DOHH2 (cell line): ENCODE measurements at regions not wholly inside any gene's neighbourhood (a gene's known extent, or its start where the extent isn't known, plus 50 kb on each side); places are given as distances from the start of the nearest gene placed in this dataset.

Experiments used
- H3F3A ChIP-seq: fragments of 200-600 bp; sonication (generic), shearing (Covaris generic); 2 replicates; pipeline ENCODE4 v1.6.0; 2016; ENCODE audit warnings: antibody characterized with exemption, mild to moderate bottlenecking; ENCODE audit not compliant: control insufficient read depth, insufficient read depth
- H3K27ac ChIP-seq: fragments of 200-600 bp; sonication (generic); 2 replicates; pipeline ENCODE4 v1.5.1; 2014; ENCODE audit warnings: low read depth, mild to moderate bottlenecking, low read length, moderate library complexity
- H3K27me3 ChIP-seq: fragments of 200-600 bp; sonication (generic); 2 replicates; pipeline ENCODE4 v1.6.1; 2014; ENCODE audit warnings: mild to moderate bottlenecking, low read length, mixed read lengths; ENCODE audit not compliant: control insufficient read depth
- H3K36me3 ChIP-seq: fragments of 200-600 bp; sonication (generic); 2 replicates; pipeline ENCODE4 v1.6.1; 2014; ENCODE audit warnings: mild to moderate bottlenecking, low read length, moderate library complexity, mixed read lengths; ENCODE audit not compliant: control insufficient read depth
- H3K4me1 ChIP-seq: fragments of 200-600 bp; sonication (generic); 2 replicates; pipeline ENCODE4 v1.6.1; 2014; ENCODE audit warnings: mild to moderate bottlenecking, low read length, mixed read lengths; ENCODE audit not compliant: control insufficient read depth
- H3K4me2 ChIP-seq: fragments of 200-600 bp; sonication (generic); 2 replicates; pipeline ENCODE4 v1.6.0; 2014; ENCODE audit warnings: mild to moderate bottlenecking, low read length, moderate library complexity
- H3K4me3 ChIP-seq: fragments of 200-600 bp; sonication (generic); 2 replicates; pipeline ENCODE4 v1.5.1; 2014; ENCODE audit warnings: mild to moderate bottlenecking, low read length, mixed read lengths
- H3K79me2 ChIP-seq: fragments of 200-600 bp; sonication (generic); 2 replicates; pipeline ENCODE4 v1.6.1; 2014; ENCODE audit warnings: mild to moderate bottlenecking, low read length, mixed read lengths; ENCODE audit not compliant: control insufficient read depth
- H3K9me2 ChIP-seq: fragments of 200-600 bp; sonication (generic); replicated peaks from 2 replicates; pipeline ENCODE4 v1.6.1; 2014; ENCODE audit warnings: mild to moderate bottlenecking, low read length, mixed read lengths; ENCODE audit not compliant: control insufficient read depth
- H3K9me3 ChIP-seq: fragments of 200-600 bp; sonication (generic); 2 replicates; pipeline ENCODE4 v1.6.1; 2014; ENCODE audit warnings: antibody characterized with exemption, low read length, mixed read lengths; ENCODE audit not compliant: control insufficient read depth, insufficient read depth
- H4K20me1 ChIP-seq: fragments of 200-600 bp; sonication (generic); 2 replicates; pipeline ENCODE4 v1.6.0; 2014; ENCODE audit warnings: low read depth, mild to moderate bottlenecking, antibody characterized with exemption, low read length, moderate library complexity; ENCODE audit not compliant: control insufficient read depth, insufficient read depth
- CTCF ChIP-seq: fragments of 200-600 bp; sonication (generic); IDR thresholded peaks from one replicate; pipeline ENCODE4 v1.5.1; 2014; ENCODE audit warnings: antibody characterized with exemption, mild to moderate bottlenecking, low read depth, low read length; ENCODE audit not compliant: poor library complexity, severe bottlenecking
- EZH2phosphoT487 ChIP-seq: fragments of 200-600 bp; sonication (generic); IDR thresholded peaks from 2 replicates; pipeline ENCODE4 v1.6.1; 2017; ENCODE audit warnings: borderline replicate concordance, mild to moderate bottlenecking, antibody characterized with exemption, low read length, moderate library complexity, mixed read lengths

GRCh38 chr10:108598831-108599230 is 1324.5 kb downstream of the XPNPEP1 start:
- Histone ChIP-seq H3K4me2 (no peak overlapping the region), H3F3A (no peaks in the 10 kb centered on the region), H3K27ac (no peak overlapping the region), H3K27me3 (no peaks in the 10 kb centered on the region), H4K20me1 (no peaks in the 10 kb centered on the region), H3K9me2 (no peaks in the 10 kb centered on the region), H3K36me3 (no peaks in the 10 kb centered on the region), H3K9me3 (no peaks in the 10 kb centered on the region), H3K79me2 (no peaks in the 10 kb centered on the region), H3K4me1 (no peaks in the 10 kb centered on the region), H3K4me3 (no peak overlapping the region)
- TF ChIP-seq CTCF (no peak), EZH2phosphoT487 (no peak)

- Histone ChIP-seq H3K9me3 (no peaks in the 10 kb centered on the region), H3K27me3 (no peaks in the 10 kb centered on the region), H3K4me3 (no peak overlapping the region), H4K20me1 (no peaks in the 10 kb centered on the region), H3K79me2 (no peaks in the 10 kb centered on the region), H3K36me3 (no peaks in the 10 kb centered on the region), H3K27ac (no peak overlapping the region), H3K4me2 (no peak overlapping the region), H3K9me2 (no peaks in the 10 kb centered on the region), H3K4me1 (no peaks in the 10 kb centered on the region), H3F3A (no peaks in the 10 kb centered on the region)
- no peak for TF ChIP-seq CTCF
- TF ChIP-seq EZH2phosphoT487, result no peak
Observed at GRCh38 chr10:108598320-108598695, 1325.0 kb downstream of the XPNPEP1 start.

GRCh38 chr10:108597657-108598319 is 1325.5 kb downstream of the XPNPEP1 start:
- no peaks in the 10 kb centered on the region for H3K9me3 ChIP-seq
- H3K27ac ChIP-seq, result no peak overlapping the region
- no peaks in the 10 kb centered on the region for H3K79me2 ChIP-seq
- no peak overlapping the region for H3K4me2 ChIP-seq
- no peak overlapping the region for H3K4me3 ChIP-seq
- no peaks in the 10 kb centered on the region for H3K9me2 ChIP-seq
- H3K27me3 ChIP-seq, result no peaks in the 10 kb centered on the region
- TF ChIP-seq EZH2phosphoT487 (no peak), CTCF (no peak)
- H3K4me1 ChIP-seq, result no peaks in the 10 kb centered on the region
- no peaks in the 10 kb centered on the region for H3F3A ChIP-seq
- H3K36me3 ChIP-seq, result no peaks in the 10 kb centered on the region
- no peaks in the 10 kb centered on the region for H4K20me1 ChIP-seq
